Aorta (tissue), 5 donors: ENCODE measurements at regions not wholly inside any gene's neighbourhood (a gene's known extent, or its start where the extent isn't known, plus 50 kb on each side); places are given as distances from the start of the nearest gene placed in this dataset.
A peak's percentile ranks its signal among the peaks of the same experiment; 100 is the strongest.
"Not testable (repeated sequence)": the region's sequence is repeated elsewhere in the genome, so short reads cannot be mapped to it uniquely, and the experiment has no call there.

ENCODE experiments used
- ATAC-seq: fragments of 200-7000 bp; cut with Tn5 transposase; one replicate; pipeline ENCODE4 v1.9.1; 2022; ENCODE audit warnings: moderate library complexity; ENCODE audit not compliant: low FRiP score
- DNase-seq, 2 donors: peaks; one replicate each; pipeline ENCODE4 v3.0.0-alpha.2; 2020
- H3K27ac ChIP-seq, 2 donors: one replicate each; pipeline ENCODE4 v1.5.1; 2013; ENCODE audit warnings: low read length in 2 of 2, mild to moderate bottlenecking in 2 of 2, moderate library complexity in 2 of 2, control low read depth in 1 of 2, inconsistent platforms in 1 of 2, low read depth in 1 of 2
- H3K27me3 ChIP-seq, 2 donors: one replicate each; pipeline ENCODE4 v1.6.1; 2013; ENCODE audit warnings: control low read depth in 1 of 2, low read length in 1 of 2, mild to moderate bottlenecking in 1 of 2, moderate library complexity in 1 of 2; ENCODE audit not compliant: insufficient read depth in 2 of 2, control insufficient read depth in 1 of 2
- H3K36me3 ChIP-seq, 2 donors: one replicate each; pipeline ENCODE4 v1.6.1; 2013; ENCODE audit warnings: control low read depth in 1 of 2, low read length in 1 of 2, mild to moderate bottlenecking in 1 of 2; ENCODE audit not compliant: insufficient read depth in 2 of 2, control insufficient read depth in 1 of 2
- H3K4me1 ChIP-seq, 2 donors: one replicate each; pipeline ENCODE4 v1.6.1; 2013; ENCODE audit warnings: low read length in 2 of 2, control low read depth in 1 of 2, mild to moderate bottlenecking in 1 of 2, moderate library complexity in 1 of 2; ENCODE audit not compliant: insufficient read depth in 2 of 2, control insufficient read depth in 1 of 2
- H3K4me3 ChIP-seq, 2 donors: one replicate each; pipeline ENCODE4 v1.5.1; 2013; ENCODE audit warnings: low read length in 2 of 2, control low read depth in 1 of 2, mild to moderate bottlenecking in 1 of 2
- H3K9me3 ChIP-seq: one replicate; pipeline ENCODE4 v1.6.1; 2013; ENCODE audit warnings: mild to moderate bottlenecking, low read length; ENCODE audit not compliant: control insufficient read depth
- WGBS, 2 donors: extraction: QIAGEN DNeasy Blood & Tissue Kit; methylation state at CpG; one replicate each; pipeline ENCODE4 v1.1.7; 2013; 5-methylcytosine and 5-hydroxymethylcytosine counted together
- intact Hi-C, 2 donors: fragments of 100-400 bp; cut with DNase I; formaldehyde crosslinking; loops; one replicate each; pipeline versions ENCODE4 v1.14.2 to v1.15.0; 2022
- donor health status: healthy with polysubstance abuse.
- donor health status: Bipolar disorder and iron deficiency.
- donor health status: DM: no; HTN: no; CAD: no.
- donor health status: DM: no; HTN: no; CAD: no.
- donor health status: DM: yes; HTN: yes; CAD: no.

- ATAC-seq: no peak
- H3K27ac ChIP-seq: no peak overlapping the region
- intact Hi-C loops: no loop called here
- no peaks in the 10 kb centered on the region for H3K4me1 ChIP-seq
- peaks cover 1% of the 10 kb centered on the region for H3K9me3 ChIP-seq
- no peak for DNase-seq
- no peak overlapping the region for H3K4me3 ChIP-seq
- peaks cover 0 to 2% of the 10 kb centered on the region in 2 donors for H3K27me3 ChIP-seq
- no peaks in the 10 kb centered on the region for H3K36me3 ChIP-seq
- WGBS, 2 donors: 77 to 80% methylated on average over 4 of the region's 4 CpGs
Observed at GRCh38 chr5:169531631-169532030, 51.9 kb upstream of the SPDL1 start.

- no peak for ATAC-seq
Observed at GRCh38 chr5:169527863-169528262, 55.7 kb upstream of the SPDL1 start.

GRCh38 chr5:169527066-169527465 lies 56.5 kb upstream of the SPDL1 start:
- no peaks in the 10 kb centered on the region for H3K4me1 ChIP-seq
- DNase-seq (no peak), ATAC-seq (no peak)
- intact Hi-C loops: no loop called here
- no peaks in the 10 kb centered on the region for H3K27me3 ChIP-seq
- 85 to 86% methylated on average over 2 of the region's 2 CpGs for WGBS, 2 donors
- no peak overlapping the region for H3K4me3 ChIP-seq
- peaks cover 1% of the 10 kb centered on the region for H3K9me3 ChIP-seq
- no peak overlapping the region for H3K27ac ChIP-seq
- no peaks in the 10 kb centered on the region for H3K36me3 ChIP-seq

More at GRCh38 chr5:169527863-169528262, 55.7 kb upstream of the SPDL1 start:
- H3K27ac ChIP-seq: no peak overlapping the region
- DNase-seq: no peak
- no peak overlapping the region for H3K4me3 ChIP-seq
- intact Hi-C loops: no loop called here
- H3K27me3 ChIP-seq: peaks cover 0 to 1% of the 10 kb centered on the region in 2 donors
- peaks cover 1% of the 10 kb centered on the region for H3K9me3 ChIP-seq
- H3K36me3 ChIP-seq: no peaks in the 10 kb centered on the region
- no peaks in the 10 kb centered on the region for H3K4me1 ChIP-seq

- intact Hi-C loops: no loop called here
- no peaks in the 10 kb centered on the region for H3K36me3 ChIP-seq
- no peaks in the 10 kb centered on the region for H3K4me1 ChIP-seq
- peaks cover 3% of the 10 kb centered on the region for H3K9me3 ChIP-seq
- DNase-seq (no peak), ATAC-seq (no peak)
- WGBS, 2 donors: 88 to 97% methylated on average over 3 of the region's 3 CpGs
- H3K27ac ChIP-seq: no peak overlapping the region
- no peaks in the 10 kb centered on the region for H3K27me3 ChIP-seq
- no peak overlapping the region for H3K4me3 ChIP-seq
Observed at GRCh38 chr5:169522851-169523250, 60.7 kb upstream of the SPDL1 start.

GRCh38 chr5:169521366-169521983 lies 62.1 kb upstream of the SPDL1 start:
- DNase-seq (peak in 1 of 2 donors; percentile 79), ATAC-seq (no peak)
- H3K4me3 ChIP-seq: no peak overlapping the region
- H3K36me3 ChIP-seq: no peaks in the 10 kb centered on the region
- no peak overlapping the region for H3K27ac ChIP-seq
- no peaks in the 10 kb centered on the region for H3K4me1 ChIP-seq
- peaks cover 3% of the 10 kb centered on the region for H3K9me3 ChIP-seq
- no peaks in the 10 kb centered on the region for H3K27me3 ChIP-seq
- intact Hi-C loops: no loop called here
- WGBS, 2 donors: 5 to 9% methylated on average over 7 of the region's 7 CpGs

- ATAC-seq: no peak
- DNase-seq: no peak
- no peak overlapping the region for H3K4me3 ChIP-seq
- no peaks in the 10 kb centered on the region for H3K36me3 ChIP-seq
- no peaks in the 10 kb centered on the region for H3K4me1 ChIP-seq
- intact Hi-C loops: no loop called here
- H3K9me3 ChIP-seq: peaks cover 3% of the 10 kb centered on the region
- no peaks in the 10 kb centered on the region for H3K27me3 ChIP-seq
- no peak overlapping the region for H3K27ac ChIP-seq
Observed at GRCh38 chr5:169519358-169519757, 64.2 kb upstream of the SPDL1 start.

GRCh38 chr5:169518779-169519178 lies 64.8 kb upstream of the SPDL1 start:
- ATAC-seq: not testable (repeated sequence)

GRCh38 chr5:169512385-169512784 lies 71.2 kb upstream of the SPDL1 start:
- DNase-seq (no peak), ATAC-seq (no peak)
- Histone ChIP-seq H3K4me1 (no peaks in the 10 kb centered on the region), H3K27ac (no peak overlapping the region), H3K4me3 (no peak overlapping the region), H3K27me3 (no peaks in the 10 kb centered on the region), H3K9me3 (no peaks in the 10 kb centered on the region), H3K36me3 (no peaks in the 10 kb centered on the region)
- intact Hi-C loops: no loop called here
- WGBS, 2 donors: 82 to 84% methylated on average over 4 of the region's 4 CpGs

More at GRCh38 chr5:169518779-169519178, 64.8 kb upstream of the SPDL1 start:
- H3K4me3 ChIP-seq, H3K4me1 ChIP-seq, H3K27me3 ChIP-seq, DNase-seq, H3K36me3 ChIP-seq, H3K9me3 ChIP-seq, H3K27ac ChIP-seq, intact Hi-C loops: not testable (repeated sequence)

GRCh38 chr5:169511708-169512107 lies 71.9 kb upstream of the SPDL1 start:
- intact Hi-C loops: no loop called here
- no peaks in the 10 kb centered on the region for H3K36me3 ChIP-seq
- WGBS, 2 donors: 77 to 93% methylated on average over 3 of the region's 3 CpGs
- no peaks in the 10 kb centered on the region for H3K27me3 ChIP-seq
- ATAC-seq: no peak
- no peak for DNase-seq
- H3K9me3 ChIP-seq: no peaks in the 10 kb centered on the region
- no peak overlapping the region for H3K4me3 ChIP-seq
- no peak overlapping the region for H3K27ac ChIP-seq
- H3K4me1 ChIP-seq: no peaks in the 10 kb centered on the region
